Activated CD4-positive, alpha-beta T cell treated with anti-CD3 and anti-CD28 coated beads, Interleukin-2, amount 50 U/mL, for 16 hours (primary cell): ENCODE measurements at regions not wholly inside any gene's neighbourhood (a gene's known extent, or its start where the extent isn't known, plus 50 kb on each side); places are given as distances from the start of the nearest gene placed in this dataset.

Experiments used
- DNase-seq: peaks from one replicate; pipeline ENCODE4 v3.0.0-alpha.2; 2020

- DNase-seq: no peak
These were observed 229.5 kb downstream of the TUSC7 start for GRCh38 chr3:116939091-116939490.

- no peak for DNase-seq
These were observed 230.0 kb downstream of the TUSC7 start for GRCh38 chr3:116939550-116939949.

- DNase-seq: no peak
These were observed 231.1 kb downstream of the TUSC7 start for GRCh38 chr3:116940719-116941118.

GRCh38 chr3:116946376-116946775, 236.8 kb downstream of the TUSC7 start:
- no peak for DNase-seq

GRCh38 chr3:116947148-116947547, 237.6 kb downstream of the TUSC7 start:
- DNase-seq: no peak

- no peak for DNase-seq
These were observed 238.2 kb downstream of the TUSC7 start for GRCh38 chr3:116947809-116948208.

- no peak for DNase-seq
These were observed 240.9 kb downstream of the TUSC7 start for GRCh38 chr3:116950301-116951055.

GRCh38 chr3:116951610-116952009, 242.0 kb downstream of the TUSC7 start:
- no peak for DNase-seq

GRCh38 chr3:116958291-116958690, 248.7 kb downstream of the TUSC7 start:
- DNase-seq: no peak

- DNase-seq: no peak
These were observed 251.5 kb downstream of the TUSC7 start for GRCh38 chr3:116961106-116961505.

GRCh38 chr3:116963802-116964201, 254.2 kb downstream of the TUSC7 start:
- no peak for DNase-seq

GRCh38 chr3:116966649-116967048, 257.1 kb downstream of the TUSC7 start:
- no peak for DNase-seq

- DNase-seq: no peak
These were observed 259.6 kb downstream of the TUSC7 start for GRCh38 chr3:116969135-116969534.

- no peak for DNase-seq
These were observed 260.1 kb downstream of the TUSC7 start for GRCh38 chr3:116969646-116970045.

GRCh38 chr3:116971531-116971930, 262.0 kb downstream of the TUSC7 start:
- DNase-seq: no peak

GRCh38 chr3:116974702-116975101, 265.1 kb downstream of the TUSC7 start:
- DNase-seq: no peak

GRCh38 chr3:116977441-116977840, 267.9 kb downstream of the TUSC7 start:
- DNase-seq: no peak

- no peak for DNase-seq
These were observed 270.5 kb downstream of the TUSC7 start for GRCh38 chr3:116980099-116980498.

- DNase-seq: no peak
These were observed 271.5 kb downstream of the TUSC7 start for GRCh38 chr3:116981089-116981488.

GRCh38 chr3:116984301-116984700, 274.7 kb downstream of the TUSC7 start:
- no peak for DNase-seq

- DNase-seq: no peak
These were observed 284.8 kb downstream of the TUSC7 start for GRCh38 chr3:116994351-116994879.

- no peak for DNase-seq
These were observed 293.9 kb downstream of the TUSC7 start for GRCh38 chr3:117003501-117003900.

- DNase-seq: no peak
These were observed 295.7 kb downstream of the TUSC7 start for GRCh38 chr3:117005274-117005673.

- no peak for DNase-seq
These were observed 296.4 kb downstream of the TUSC7 start for GRCh38 chr3:117005911-117006522.

- no peak for DNase-seq
These were observed 300.7 kb downstream of the TUSC7 start for GRCh38 chr3:117010318-117010717.
